Spleen (tissue), 7 donors: ENCODE measurements at regions not wholly inside any gene's neighbourhood (a gene's known extent, or its start where the extent isn't known, plus 50 kb on each side); places are given as distances from the start of the nearest gene placed in this dataset.

ENCODE experiments used
- POLR2A ChIP-seq, 3 donors: fragments of 450-650 bp; IDR thresholded peaks; one replicate each; pipeline ENCODE4 v1.5.1; 2017; ENCODE audit warnings: antibody characterized with exemption in 3 of 3, mild to moderate bottlenecking in 1 of 3
- POLR2AphosphoS5 ChIP-seq, 3 donors: sonication (generic); formaldehyde crosslinking; IDR thresholded peaks; one replicate each; pipeline ENCODE4 v1.5.1; 2017; ENCODE audit warnings: antibody characterized with exemption in 3 of 3
- TF ChIP-seq, protein P1 (sequence below), 11 experiments: fragments of 200-600 bp in 7 of 11; fragments of 450-650 bp in 4 of 11; sonication (generic) in 4 of 11; IDR thresholded peaks in 8 of 11; conservative IDR thresholded peaks in 3 of 11; 1 replicate in 7 of 11; 2 replicates in 4 of 11; pipeline versions ENCODE4 v1.4.0 to v1.8.0; 2016 to 2021; ENCODE audit warnings: antibody characterized with exemption in 11 of 11, inconsistent platforms in 4 of 11, mild to moderate bottlenecking in 1 of 11
- donor health status: DM: no; HTN: no; CAD: no; lungs with moderate emphysema.
- donor health status: DM: no; HTN: no; CAD: no.
- donor health status: DM: no; HTN: no; CAD: no.

DNA sequence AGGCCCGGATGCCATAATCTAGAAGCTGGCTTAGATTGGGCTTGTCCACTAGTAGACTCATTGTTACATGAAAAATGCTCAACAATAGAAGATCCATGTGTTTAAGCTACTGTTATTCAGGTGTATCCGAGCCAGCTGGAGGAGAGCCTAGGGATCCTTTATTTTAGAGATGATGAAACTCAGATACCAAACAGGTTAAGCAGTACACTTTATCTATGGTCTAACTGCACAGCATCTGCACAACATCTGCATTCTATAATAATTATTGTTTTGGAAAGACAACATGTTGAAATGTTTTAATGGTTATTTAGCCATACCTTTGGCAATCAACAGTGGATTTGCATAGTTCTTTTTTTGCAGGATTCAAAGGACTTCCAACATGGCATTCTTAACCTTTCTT is 134.1 kb downstream of the RFPL4B start:
- TF ChIP-seq, protein P1, sequence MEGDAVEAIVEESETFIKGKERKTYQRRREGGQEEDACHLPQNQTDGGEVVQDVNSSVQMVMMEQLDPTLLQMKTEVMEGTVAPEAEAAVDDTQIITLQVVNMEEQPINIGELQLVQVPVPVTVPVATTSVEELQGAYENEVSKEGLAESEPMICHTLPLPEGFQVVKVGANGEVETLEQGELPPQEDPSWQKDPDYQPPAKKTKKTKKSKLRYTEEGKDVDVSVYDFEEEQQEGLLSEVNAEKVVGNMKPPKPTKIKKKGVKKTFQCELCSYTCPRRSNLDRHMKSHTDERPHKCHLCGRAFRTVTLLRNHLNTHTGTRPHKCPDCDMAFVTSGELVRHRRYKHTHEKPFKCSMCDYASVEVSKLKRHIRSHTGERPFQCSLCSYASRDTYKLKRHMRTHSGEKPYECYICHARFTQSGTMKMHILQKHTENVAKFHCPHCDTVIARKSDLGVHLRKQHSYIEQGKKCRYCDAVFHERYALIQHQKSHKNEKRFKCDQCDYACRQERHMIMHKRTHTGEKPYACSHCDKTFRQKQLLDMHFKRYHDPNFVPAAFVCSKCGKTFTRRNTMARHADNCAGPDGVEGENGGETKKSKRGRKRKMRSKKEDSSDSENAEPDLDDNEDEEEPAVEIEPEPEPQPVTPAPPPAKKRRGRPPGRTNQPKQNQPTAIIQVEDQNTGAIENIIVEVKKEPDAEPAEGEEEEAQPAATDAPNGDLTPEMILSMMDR (IDR thresholded peaks at IDR 0.05 in 8 of 11, conservative IDR thresholded peaks at IDR 0.05 in 3 of 11): no peak
- no peak for TF ChIP-seq POLR2AphosphoS5 (IDR thresholded peaks at IDR 0.05)
- TF ChIP-seq POLR2A (IDR thresholded peaks at IDR 0.05): no peak
